ENCODE measurements at regions not wholly inside any gene's neighbourhood (a gene's known extent, or its start where the extent isn't known, plus 50 kb on each side); places are given as distances from the start of the nearest gene placed in this dataset.
"Not testable (repeated sequence)": the region's sequence is repeated elsewhere in the genome, so short reads cannot be mapped to it uniquely, and the experiment has no call there.

DNA sequence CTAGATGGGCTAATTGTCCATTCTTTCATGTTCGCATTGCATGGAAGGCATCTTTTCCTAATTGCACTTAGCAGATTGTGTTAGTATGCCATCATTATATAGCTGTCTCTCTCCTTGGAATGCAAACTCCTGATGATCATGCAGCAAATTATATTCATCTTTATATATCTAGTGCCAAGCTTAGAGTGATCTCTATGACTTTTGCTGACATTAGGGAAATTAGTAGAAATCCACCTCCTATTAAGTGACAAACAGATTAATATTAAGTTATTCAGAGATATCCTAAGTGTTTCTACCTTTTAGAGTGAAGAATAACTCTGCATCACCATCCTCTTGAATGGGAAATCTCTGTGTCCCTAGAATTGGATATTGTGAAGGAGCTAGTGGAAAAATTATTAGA is 185.6 kb downstream of the FOXG1 start:
- no peak for DNase-seq

- DNase-seq = no peak
Measured at GRCh38 chr14:28952666-28953065, 186.1 kb downstream of the FOXG1 start.

DNA sequence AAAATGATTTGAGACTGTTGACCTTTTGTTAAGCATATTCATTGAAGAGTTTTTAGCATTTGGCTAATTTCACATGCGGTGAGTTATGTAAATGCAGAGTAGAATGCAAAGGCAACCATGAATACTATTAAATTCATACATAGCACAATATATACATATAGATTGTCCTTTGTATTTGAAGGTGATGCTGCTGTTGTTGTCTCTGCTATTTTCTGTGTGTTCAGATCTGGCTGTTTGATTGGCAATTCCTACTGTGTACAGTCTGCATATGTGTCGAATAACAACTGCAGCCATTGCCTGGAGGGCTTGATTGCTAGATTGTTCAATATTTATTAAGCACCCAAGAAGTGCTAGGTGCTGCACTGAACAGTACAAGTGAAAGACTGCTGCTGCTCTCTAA is 187.4 kb downstream of the FOXG1 start:
- DNase-seq = no peak

DNA sequence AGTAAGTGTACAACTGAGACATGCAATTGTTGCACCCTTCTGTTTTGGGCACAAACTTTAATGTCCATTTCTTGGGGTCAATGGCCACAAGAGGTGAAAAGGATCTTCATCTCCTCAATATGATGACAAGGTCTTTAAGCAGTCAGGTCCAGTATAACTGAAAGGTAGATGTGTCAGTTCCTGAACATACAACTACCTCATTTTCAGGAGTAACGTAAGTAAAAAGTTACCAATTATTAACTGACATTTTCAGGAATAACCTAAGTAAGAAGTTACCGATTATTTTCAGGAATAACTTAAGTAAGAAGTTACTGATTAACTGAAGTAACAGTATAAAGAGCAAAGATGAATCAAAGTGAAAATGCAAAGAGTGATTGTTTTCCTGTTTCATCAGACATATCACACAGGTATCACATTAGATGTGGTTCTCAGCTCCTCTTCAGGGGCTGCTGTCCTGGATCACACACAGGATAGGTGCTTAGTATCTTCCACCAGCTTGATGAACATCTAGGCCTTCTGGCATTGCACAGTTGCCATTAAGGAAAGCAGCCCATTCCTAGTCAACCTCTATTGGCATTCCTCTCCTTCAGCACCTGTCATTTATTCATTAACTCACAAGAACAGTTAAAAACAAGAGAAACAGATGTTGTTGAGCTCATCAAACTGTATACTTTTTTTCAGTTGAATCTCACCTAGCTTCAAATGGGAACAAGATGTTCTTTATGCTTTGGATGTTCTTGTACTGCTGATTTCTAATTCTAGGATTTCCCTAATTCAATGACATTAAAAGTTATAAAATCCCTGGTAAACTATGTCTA is 200.0 kb downstream of the FOXG1 start:
- no peak for DNase-seq

GRCh38 chr14:28975084-28975483 is 208.5 kb downstream of the FOXG1 start:
- DNase-seq = no peak

GRCh38 chr14:28982228-28982627 is 215.6 kb downstream of the FOXG1 start:
- DNase-seq = no peak

- no peak for DNase-seq
Measured at GRCh38 chr14:28983279-28983678, 216.7 kb downstream of the FOXG1 start.

DNA sequence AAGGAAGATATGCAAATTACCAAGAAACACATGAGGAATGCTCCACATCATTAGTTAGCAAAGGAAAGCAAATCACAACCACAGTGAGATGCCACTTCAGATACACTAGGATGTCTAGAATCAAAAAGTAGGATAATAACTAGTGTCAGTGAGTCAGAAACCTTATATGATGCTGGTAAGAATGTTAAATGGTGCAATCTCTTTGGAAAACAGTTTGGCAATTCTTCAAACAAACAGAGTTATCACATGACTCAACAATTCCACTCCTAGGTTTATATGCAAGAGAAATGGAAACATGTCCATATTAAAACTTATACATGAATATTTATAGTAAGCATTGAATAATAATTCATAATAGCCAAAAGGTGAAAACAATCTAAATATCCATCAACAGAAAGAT is 220.9 kb downstream of the FOXG1 start:
- DNase-seq = no peak

DNA sequence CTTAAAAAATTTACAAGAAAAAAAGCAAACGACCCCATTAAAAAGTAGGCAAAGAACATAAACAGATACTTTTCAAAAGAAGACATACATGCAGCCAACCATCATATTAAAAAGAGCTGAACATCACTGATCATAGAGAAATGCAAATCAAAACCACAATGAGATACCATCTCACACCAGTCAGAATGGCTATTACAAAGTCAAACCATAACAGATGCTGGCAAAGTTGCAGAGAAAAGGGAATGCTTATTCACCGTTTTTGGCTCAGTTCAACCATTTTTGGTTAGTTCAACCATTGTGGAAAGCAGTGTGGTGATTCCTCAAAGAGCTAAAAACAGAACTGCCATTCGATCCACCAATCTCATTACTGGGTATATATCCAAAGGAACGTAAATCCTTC is 230.6 kb downstream of the FOXG1 start:
- not testable (repeated sequence) for DNase-seq

GRCh38 chr14:28999656-29000055 is 233.1 kb downstream of the FOXG1 start:
- DNase-seq = no peak

DNA sequence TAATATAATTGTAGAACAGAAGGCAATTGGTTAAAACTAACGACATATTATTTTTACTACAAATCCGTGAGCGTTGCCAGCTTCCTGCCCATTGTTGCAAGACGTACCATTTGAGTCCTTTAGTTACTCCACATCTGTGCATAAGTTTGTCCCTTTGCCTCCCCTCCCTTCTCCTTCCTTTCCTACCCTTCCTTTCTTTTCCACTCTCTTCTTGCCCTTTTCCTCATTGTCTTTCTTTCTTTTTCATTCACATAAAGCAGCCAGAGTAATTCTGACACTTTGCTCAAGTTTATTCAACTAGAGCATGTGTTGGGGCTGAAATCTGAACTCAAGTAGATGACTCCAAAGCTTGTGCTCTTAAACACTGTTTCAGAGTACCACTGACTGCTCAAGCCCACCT is 239.1 kb downstream of the FOXG1 start:
- DNase-seq = no peak

DNA sequence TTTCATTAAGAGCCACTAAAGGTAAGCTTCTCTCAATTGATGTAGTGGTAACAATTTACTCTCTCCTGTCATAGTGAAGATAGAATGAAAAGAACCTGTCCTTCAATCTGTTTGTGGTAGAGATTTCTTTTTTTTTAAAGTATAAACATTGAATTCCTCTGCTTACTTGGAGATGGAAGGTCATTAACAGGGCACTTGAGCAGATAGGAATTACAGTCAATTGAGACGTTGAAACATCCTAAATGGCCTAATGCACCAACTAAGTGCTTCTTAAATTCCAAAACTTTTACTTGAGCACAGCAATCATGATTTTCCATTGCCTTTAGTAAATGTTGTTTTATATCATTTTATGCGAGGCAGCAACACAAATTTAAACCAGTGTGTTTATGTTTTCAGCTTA is 241.4 kb downstream of the FOXG1 start:
- DNase-seq = no peak

DNA sequence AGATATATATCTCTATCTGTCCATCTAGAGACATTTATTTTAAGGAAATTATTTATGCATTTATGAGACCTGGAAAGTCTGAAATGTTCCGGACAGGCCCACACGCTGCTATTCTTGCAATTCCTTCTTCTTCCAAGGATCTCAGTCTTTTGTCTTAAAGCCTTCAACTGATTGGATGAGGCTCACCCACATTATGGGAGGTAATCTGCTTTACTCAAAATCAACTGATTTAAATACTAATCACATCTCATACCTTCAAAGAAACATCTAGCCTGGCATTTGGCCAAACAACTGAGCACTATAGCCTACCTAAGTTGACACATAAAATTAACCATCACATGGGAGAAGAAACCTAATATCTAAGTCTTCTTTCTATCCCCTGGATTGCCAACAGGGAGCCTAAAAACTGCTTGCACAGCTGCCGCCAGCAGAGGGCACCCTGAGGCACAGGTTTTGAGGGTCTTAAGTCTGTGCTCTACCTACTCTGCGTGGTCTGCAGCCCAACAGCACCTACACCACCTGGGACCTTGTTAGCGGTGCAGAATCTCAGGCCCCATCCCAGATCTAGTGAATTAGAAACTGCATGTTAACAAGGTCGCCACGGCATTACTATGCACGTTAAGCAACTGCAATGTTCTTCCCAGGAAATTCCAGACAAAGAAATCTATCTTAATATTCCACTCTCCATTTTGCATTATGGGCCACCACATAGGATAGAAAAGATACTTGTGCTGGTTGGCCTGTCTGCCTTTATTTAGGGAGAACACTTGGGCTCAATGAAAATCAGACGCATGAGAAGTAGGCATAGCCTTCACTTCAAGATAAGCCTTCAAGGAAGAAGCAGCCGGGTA is 249.7 kb downstream of the FOXG1 start:
- no peak for DNase-seq

DNA sequence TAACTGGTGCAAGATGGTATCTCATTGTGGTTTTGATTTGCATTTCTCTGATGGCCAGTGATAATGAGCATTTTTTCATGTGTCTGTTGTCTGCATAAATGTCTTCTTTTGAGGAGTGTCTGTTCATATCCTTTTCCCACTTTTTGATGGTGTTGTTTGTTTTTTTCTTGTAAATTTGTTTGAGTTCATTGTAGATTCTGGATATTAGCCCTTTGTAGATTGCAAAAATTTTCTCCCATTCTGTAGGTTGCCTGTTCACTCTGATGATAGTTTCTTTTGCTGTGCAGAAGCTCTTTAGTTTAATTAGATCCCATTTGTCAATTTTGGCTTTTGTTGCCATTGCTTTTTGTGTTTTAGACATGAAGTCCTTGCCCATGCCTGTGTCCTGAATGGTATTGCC is 256.9 kb downstream of the FOXG1 start:
- DNase-seq = not testable (repeated sequence)

DNA sequence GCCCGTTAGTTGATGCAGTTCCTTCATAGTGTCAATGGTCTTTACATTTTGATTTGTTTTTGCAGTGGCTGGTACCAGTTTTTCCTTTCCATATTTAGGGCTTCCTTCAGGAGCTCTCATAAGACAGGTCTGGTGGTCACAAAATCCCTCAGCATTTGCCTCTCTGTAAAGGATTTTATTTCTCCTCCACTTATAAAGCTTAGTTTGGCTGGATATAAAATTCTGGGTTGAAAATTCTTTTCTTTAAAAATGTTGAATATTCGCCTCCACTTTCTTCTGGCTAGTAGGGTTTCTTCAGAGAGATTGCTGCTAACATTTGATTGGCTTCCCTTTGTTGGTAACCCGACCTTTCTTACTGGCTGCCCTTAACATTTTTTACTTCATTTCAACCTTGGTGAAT is 260.9 kb downstream of the FOXG1 start:
- DNase-seq = not testable (repeated sequence)

GRCh38 chr14:29027941-29028705 is 261.5 kb downstream of the FOXG1 start:
- not testable (repeated sequence) for DNase-seq

GRCh38 chr14:29028973-29029582 is 262.5 kb downstream of the FOXG1 start:
- DNase-seq = no peak

GRCh38 chr14:29030121-29030520 is 263.5 kb downstream of the FOXG1 start:
- no peak for DNase-seq

DNA sequence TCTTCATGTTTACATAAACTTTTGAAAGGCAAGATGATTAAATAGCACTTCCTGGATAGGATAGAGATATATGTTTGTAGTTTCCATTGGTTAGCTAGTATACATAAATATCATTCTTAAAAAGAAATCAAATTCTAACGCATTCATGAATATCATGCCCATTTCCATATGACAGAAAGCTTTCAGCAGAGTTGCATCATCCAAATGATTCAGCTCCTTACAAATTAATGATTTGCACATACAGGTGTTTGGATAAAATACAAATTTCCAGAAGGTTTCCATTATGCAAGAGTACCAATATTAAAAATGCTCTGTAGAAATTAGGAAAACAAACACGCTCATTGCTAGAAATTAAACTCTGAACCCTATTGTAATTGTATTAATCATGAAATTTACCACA is 264.4 kb downstream of the FOXG1 start:
- no peak for DNase-seq

DNA sequence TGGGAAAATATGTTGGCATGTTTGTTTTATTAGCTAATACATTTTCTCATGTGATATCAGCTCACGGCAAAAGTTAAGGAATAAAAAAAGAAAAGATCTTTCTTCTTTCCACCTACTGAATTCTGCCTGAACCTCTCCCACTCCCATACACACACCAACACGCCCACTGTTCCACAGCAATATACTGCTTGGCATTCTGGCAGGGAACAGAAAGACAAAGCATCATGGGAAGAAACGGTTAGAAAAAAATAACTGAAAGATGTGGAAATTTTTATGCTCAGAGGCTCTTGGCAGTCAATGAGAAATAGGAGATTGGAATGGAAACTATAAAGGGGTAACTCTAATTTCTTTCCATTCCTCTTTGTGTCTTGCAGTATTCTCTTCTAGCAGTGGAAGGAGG is 268.5 kb downstream of the FOXG1 start:
- DNase-seq = no peak

DNA sequence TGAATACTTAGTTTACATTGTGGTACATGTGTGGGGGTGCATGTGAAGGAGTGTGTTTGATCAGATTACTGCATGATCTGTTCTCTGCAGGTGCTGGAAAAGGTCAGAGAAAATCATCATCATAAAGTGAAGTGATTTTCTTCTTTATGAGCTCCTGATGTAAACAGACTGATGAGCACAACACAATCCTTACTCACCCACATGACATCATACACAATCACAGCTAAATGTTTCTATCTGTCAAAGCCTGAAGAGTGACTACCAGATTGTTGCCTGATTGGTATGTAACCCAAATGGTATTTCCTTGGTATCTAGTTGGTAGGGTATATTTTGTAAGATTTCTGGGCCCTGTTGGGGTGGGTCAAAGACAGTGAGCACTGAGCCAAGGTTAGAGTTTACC is 270.8 kb downstream of the FOXG1 start:
- no peak for DNase-seq

GRCh38 chr14:29039171-29039570 is 272.6 kb downstream of the FOXG1 start:
- no peak for DNase-seq

GRCh38 chr14:29042551-29042950 is 276.0 kb downstream of the FOXG1 start:
- no peak for DNase-seq
